Ovary (tissue), 7 donors: ENCODE measurements at regions not wholly inside any gene's neighbourhood (a gene's known extent, or its start where the extent isn't known, plus 50 kb on each side); places are given as distances from the start of the nearest gene placed in this dataset.

Source experiments
- DNase-seq, 5 donors: peaks; one replicate each; pipeline ENCODE4 v3.0.0-alpha.2; 2019 to 2020
- H3K27ac ChIP-seq, 2 donors: fragments of 200-600 bp; one replicate each; pipeline versions ENCODE4 v1.5.1 to v1.8.0; 2019 to 2022
- H3K27me3 ChIP-seq: fragments of 200-600 bp; one replicate; pipeline ENCODE4 v1.8.0; 2022
- H3K36me3 ChIP-seq: fragments of 200-600 bp; sonication (generic); one replicate; pipeline ENCODE4 v1.5.1; 2019
- H3K4me1 ChIP-seq: one replicate; pipeline ENCODE4 v1.8.1; 2013; ENCODE audit warnings: mild to moderate bottlenecking, moderate library complexity; ENCODE audit not compliant: insufficient read depth
- H3K4me3 ChIP-seq: fragments of 200-600 bp; sonication (generic); one replicate; pipeline ENCODE4 v1.5.1; 2017
- H3K9me3 ChIP-seq, 2 donors: fragments of 200-600 bp in 1 of 2; sonication (generic) in 1 of 2; one replicate each; pipeline versions ENCODE4 v1.5.1 to v1.8.1; 2013 to 2019; ENCODE audit warnings: mild to moderate bottlenecking in 1 of 2, moderate library complexity in 1 of 2
- CTCF ChIP-seq, 3 donors: fragments of 450-650 bp in 2 of 3; fragments of 200-600 bp in 1 of 3; IDR thresholded peaks; one replicate each; pipeline versions ENCODE4 v1.5.1 to v1.8.0; 2016 to 2022; ENCODE audit warnings: antibody characterized with exemption in 3 of 3, mild to moderate bottlenecking in 1 of 3
- EP300 ChIP-seq: sonication (generic); formaldehyde crosslinking; IDR thresholded peaks from one replicate; pipeline ENCODE4 v1.6.1; 2017; ENCODE audit warnings: antibody characterized with exemption
- POLR2A ChIP-seq: fragments of 450-650 bp; IDR thresholded peaks from one replicate; pipeline ENCODE4 v1.6.1; 2017; ENCODE audit warnings: antibody characterized with exemption, mild to moderate bottlenecking, moderate library complexity
- WGBS, 3 donors: extraction: QIAGEN DNeasy Blood & Tissue Kit in 1 of 3; methylation state at CpG; one replicate each; pipeline versions ENCODE4 v1.1.5 to v1.1.7; 2013 to 2017; 5-methylcytosine and 5-hydroxymethylcytosine counted together
- intact Hi-C, 4 donors: fragments of 100-400 bp; cut with DNase I; formaldehyde crosslinking; loops; one replicate each; pipeline versions ENCODE4 v1.11.0 to v1.15.1; 2022 to 2023
- donor health status: DM: no; HTN: no; CAD: no; lungs with moderate emphysema.
- donor health status: DM: no; HTN: no; CAD: no.
- donor health status: Bipolar disorder and iron deficiency.
- donor health status: DM: no; HTN: no; CAD: no.
- donor health status: DM: yes; HTN: yes; CAD: no.

- WGBS, 3 donors, result 62 to 65% (median 64%) methylated on average over 6 of the region's 6 CpGs
- intact Hi-C loops, result no loop called here
- no peak overlapping the region for H3K27ac ChIP-seq
- TF ChIP-seq CTCF (IDR thresholded peaks at IDR 0.05) (no peak), EP300 (no peak), POLR2A (no peak)
- no peaks in the 10 kb centered on the region for H3K27me3 ChIP-seq
- no peak for DNase-seq
- H3K9me3 ChIP-seq, result peaks cover 0 to 2% of the 10 kb centered on the region in 2 donors
- no peaks in the 10 kb centered on the region for H3K36me3 ChIP-seq
- H3K4me1 ChIP-seq, result no peaks in the 10 kb centered on the region
- H3K4me3 ChIP-seq, result no peak overlapping the region
Measured at GRCh38 chr14:94706133-94706532, 63.8 kb downstream of the GSC start.

- Histone ChIP-seq H3K36me3 (no peaks in the 10 kb centered on the region), H3K4me3 (no peak overlapping the region), H3K4me1 (no peaks in the 10 kb centered on the region), H3K27me3 (no peaks in the 10 kb centered on the region), H3K27ac (no peak overlapping the region), H3K9me3 (no peaks in the 10 kb centered on the region)
- intact Hi-C loops, result no loop called here
- no peak for DNase-seq
- 81 to 86% (median 86%) methylated on average over 2 of the region's 2 CpGs for WGBS, 3 donors
- TF ChIP-seq CTCF (IDR thresholded peaks at IDR 0.05) (no peak), EP300 (no peak), POLR2A (no peak)
Measured at GRCh38 chr14:94702629-94703028, 67.3 kb downstream of the GSC start.

GRCh38 chr14:94701861-94702370 lies 68.0 kb downstream of the GSC start:
- Histone ChIP-seq H3K4me1 (no peaks in the 10 kb centered on the region), H3K27ac (no peak overlapping the region), H3K36me3 (no peaks in the 10 kb centered on the region), H3K27me3 (no peaks in the 10 kb centered on the region), H3K9me3 (no peaks in the 10 kb centered on the region), H3K4me3 (no peak overlapping the region)
- TF ChIP-seq CTCF (IDR thresholded peaks at IDR 0.05), result no peak
- TF ChIP-seq EP300, result no peak
- no peak for TF ChIP-seq POLR2A
- WGBS, 3 donors, result 71 to 79% (median 73%) methylated on average over 3 of the region's 3 CpGs
- DNase-seq, result no peak
- intact Hi-C loops, result no loop called here

- H3K4me3 ChIP-seq, result no peak overlapping the region
- no peaks in the 10 kb centered on the region for H3K27me3 ChIP-seq
- 63 to 69% (median 69%) methylated on average over 8 of the region's 8 CpGs for WGBS, 3 donors
- no peaks in the 10 kb centered on the region for H3K9me3 ChIP-seq
- TF ChIP-seq POLR2A (no peak), EP300 (no peak), CTCF (IDR thresholded peaks at IDR 0.05) (no peak)
- no peak overlapping the region for H3K27ac ChIP-seq
- H3K36me3 ChIP-seq, result no peaks in the 10 kb centered on the region
- H3K4me1 ChIP-seq, result no peaks in the 10 kb centered on the region
- intact Hi-C loops, result no loop called here
- no peak for DNase-seq
Measured at GRCh38 chr14:94700336-94700735, 69.6 kb downstream of the GSC start.

GRCh38 chr14:94699831-94700230 lies 70.1 kb downstream of the GSC start:
- Histone ChIP-seq H3K27ac (no peak overlapping the region), H3K36me3 (no peaks in the 10 kb centered on the region), H3K4me3 (no peak overlapping the region), H3K4me1 (no peaks in the 10 kb centered on the region), H3K9me3 (no peaks in the 10 kb centered on the region), H3K27me3 (no peaks in the 10 kb centered on the region)
- TF ChIP-seq CTCF (IDR thresholded peaks at IDR 0.05) (no peak), POLR2A (no peak)
- no peak for DNase-seq
- intact Hi-C loops, result loop anchor here in 1 of 4 donors (10.0 kb wide), 2 partner anchors 405 to 495 kb away; no protein-coding TSS in a partner anchor
- 58 to 79% (median 68%) methylated on average over 9 of the region's 9 CpGs for WGBS, 3 donors
